ENCODE measurements at regions not wholly inside any gene's neighbourhood (a gene's known extent, or its start where the extent isn't known, plus 50 kb on each side); places are given as distances from the start of the nearest gene placed in this dataset.
"Not testable (repeated sequence)": the region's sequence is repeated elsewhere in the genome, so short reads cannot be mapped to it uniquely, and the experiment has no call there.

GRCh38 chr10:44745920-44746319, 165.2 kb upstream of the TMEM72 start:
- DNase-seq (ENCODE audit: low spot score), result no peak

- DNase-seq (ENCODE audit: low spot score), result no peak
These were observed 163.5 kb upstream of the TMEM72 start for GRCh38 chr10:44747593-44748172.

GRCh38 chr10:44749151-44749550, 162.0 kb upstream of the TMEM72 start:
- no peak for DNase-seq (ENCODE audit: low spot score)

- no peak for DNase-seq (ENCODE audit: low spot score)
These were observed 158.4 kb upstream of the TMEM72 start for GRCh38 chr10:44752451-44753441.

GRCh38 chr10:44754355-44754754, 156.8 kb upstream of the TMEM72 start:
- DNase-seq (ENCODE audit: low spot score), result not testable (repeated sequence)

GRCh38 chr10:44755481-44755880, 155.7 kb upstream of the TMEM72 start:
- no peak for DNase-seq (ENCODE audit: low spot score)

GRCh38 chr10:44756216-44756615, 154.9 kb upstream of the TMEM72 start:
- DNase-seq (ENCODE audit: low spot score), result no peak

GRCh38 chr10:44757551-44758205, 153.5 kb upstream of the TMEM72 start:
- no peak for DNase-seq (ENCODE audit: low spot score)

GRCh38 chr10:44759122-44759521, 152.0 kb upstream of the TMEM72 start:
- no peak for DNase-seq (ENCODE audit: low spot score)

- DNase-seq (ENCODE audit: low spot score), result no peak
These were observed 150.6 kb upstream of the TMEM72 start for GRCh38 chr10:44760513-44760912.

GRCh38 chr10:44761076-44761475, 150.1 kb upstream of the TMEM72 start:
- DNase-seq (ENCODE audit: low spot score), result no peak

GRCh38 chr10:44763331-44763730, 147.8 kb upstream of the TMEM72 start:
- DNase-seq (ENCODE audit: low spot score), result no peak

- no peak for DNase-seq (ENCODE audit: low spot score)
These were observed 145.8 kb upstream of the TMEM72 start for GRCh38 chr10:44765299-44765698.

- no peak for DNase-seq (ENCODE audit: low spot score)
These were observed 144.5 kb upstream of the TMEM72 start for GRCh38 chr10:44766631-44767030.

- DNase-seq (ENCODE audit: low spot score), result no peak
These were observed 141.7 kb upstream of the TMEM72 start for GRCh38 chr10:44769450-44769849.

- no peak for DNase-seq (ENCODE audit: low spot score)
These were observed 139.7 kb upstream of the TMEM72 start for GRCh38 chr10:44771233-44771995.

- no peak for DNase-seq (ENCODE audit: low spot score)
These were observed 137.6 kb upstream of the TMEM72 start for GRCh38 chr10:44773565-44773964.

- DNase-seq (ENCODE audit: low spot score), result no peak
These were observed 136.3 kb upstream of the TMEM72 start for GRCh38 chr10:44774676-44775401.

GRCh38 chr10:44775402-44775741, 135.8 kb upstream of the TMEM72 start:
- no peak for DNase-seq (ENCODE audit: low spot score)

- DNase-seq (ENCODE audit: low spot score), result no peak
These were observed 135.0 kb upstream of the TMEM72 start for GRCh38 chr10:44776181-44776580.

GRCh38 chr10:44779511-44779910, 131.6 kb upstream of the TMEM72 start:
- DNase-seq (ENCODE audit: low spot score), result no peak

GRCh38 chr10:44780426-44780825, 130.7 kb upstream of the TMEM72 start:
- DNase-seq (ENCODE audit: low spot score), result no peak

Measured in germinal center (tissue), 1 donor.